HG02588 (cell line): ENCODE measurements at regions not wholly inside any gene's neighbourhood (a gene's known extent, or its start where the extent isn't known, plus 50 kb on each side); places are given as distances from the start of the nearest gene placed in this dataset.

Source experiments
- ATAC-seq: cut with Tn5 transposase; IDR thresholded peaks from one replicate; pipeline ENCODE4 v1.9.1; 2021; ENCODE audit warnings: mild to moderate bottlenecking, moderate library complexity; ENCODE audit not compliant: unreplicated experiment

DNA sequence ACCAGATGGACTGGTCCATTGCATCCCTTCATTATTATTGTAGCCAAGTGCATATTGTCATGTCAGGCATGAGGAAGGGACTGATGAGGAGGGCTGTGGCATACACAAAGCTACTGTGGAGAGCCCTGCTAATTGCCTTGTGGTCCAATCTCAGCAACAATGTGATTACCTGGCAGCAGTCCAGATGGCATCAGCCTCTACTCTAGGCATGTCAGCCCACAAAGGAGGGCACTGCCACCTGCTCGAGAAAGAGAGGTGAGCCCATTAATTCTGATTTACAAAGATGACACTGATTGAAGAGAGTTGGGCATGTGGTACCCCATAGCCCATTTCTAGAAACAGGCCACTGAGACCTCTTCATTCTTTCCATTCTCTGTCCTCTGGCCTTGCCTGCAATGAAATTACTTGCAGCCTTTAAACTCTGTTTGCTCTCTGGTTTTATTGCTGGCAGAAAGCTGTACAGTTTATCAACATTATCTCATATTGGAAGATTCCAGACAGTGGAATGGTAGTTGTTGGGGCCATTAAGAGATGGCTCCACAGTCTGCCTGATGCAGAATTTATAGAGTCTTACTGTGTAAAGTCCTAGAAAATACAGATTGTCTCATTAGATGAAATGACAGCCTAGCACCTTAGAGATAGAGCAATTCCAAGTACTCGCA lies 307.7 kb downstream of the ARPP21 start:
- ATAC-seq = no peak

DNA sequence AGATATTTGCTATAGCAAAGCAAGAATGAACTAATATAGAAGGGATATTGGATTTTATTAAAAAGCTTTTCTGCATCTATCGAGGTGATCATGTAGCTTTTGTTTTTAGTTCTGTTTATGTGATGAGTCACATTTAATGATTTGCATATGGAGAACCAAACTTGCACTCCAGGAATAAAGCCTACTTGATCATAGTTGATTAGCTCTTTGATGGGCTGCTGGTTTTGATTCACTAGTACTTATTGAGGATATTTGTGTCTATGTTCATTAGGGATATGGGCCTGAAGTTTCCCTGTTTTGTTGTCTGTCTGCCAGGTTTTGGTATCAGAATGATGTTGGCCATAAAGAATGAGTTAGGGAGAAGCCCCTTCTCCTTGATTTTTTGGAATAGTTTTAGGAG lies 310.7 kb downstream of the ARPP21 start:
- no peak for ATAC-seq

DNA sequence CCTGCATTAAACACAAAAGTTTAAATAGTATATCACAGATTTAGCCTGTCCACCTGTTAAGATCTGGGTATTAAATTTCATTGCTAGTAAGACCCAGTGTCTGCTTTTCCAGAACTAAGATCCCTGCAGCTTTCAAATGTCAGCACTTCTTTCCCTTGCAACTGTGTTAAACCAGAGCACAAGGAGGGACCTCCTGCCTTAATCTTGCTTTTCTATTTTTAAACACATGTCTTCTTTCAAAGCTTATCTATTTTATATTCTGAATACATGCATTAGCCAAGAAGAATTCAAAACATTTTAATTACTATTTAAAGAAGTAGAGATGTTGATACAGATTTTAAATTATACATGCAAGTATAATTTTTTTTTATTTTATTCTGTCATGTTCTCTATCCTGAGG lies 315.1 kb downstream of the ARPP21 start:
- ATAC-seq = no peak

DNA sequence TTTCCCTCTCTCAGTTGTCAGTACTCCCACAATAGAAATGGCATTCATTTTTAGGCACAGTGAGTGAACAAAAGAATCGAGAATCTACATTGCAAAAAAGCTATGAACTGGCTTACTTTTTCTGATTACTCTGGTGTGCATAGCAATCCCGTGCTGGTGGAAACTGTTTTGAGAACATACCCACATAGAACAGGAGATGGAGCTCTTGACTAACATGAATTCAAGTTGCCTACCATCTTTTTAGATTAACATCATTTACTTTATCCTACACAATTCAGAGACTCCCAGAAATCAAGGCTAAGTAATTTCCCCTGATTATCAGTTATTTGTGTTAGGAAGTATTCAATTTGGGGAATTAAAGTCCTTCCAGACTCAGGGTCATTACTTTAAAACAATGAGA lies 326.6 kb downstream of the ARPP21 start:
- ATAC-seq = no peak

DNA sequence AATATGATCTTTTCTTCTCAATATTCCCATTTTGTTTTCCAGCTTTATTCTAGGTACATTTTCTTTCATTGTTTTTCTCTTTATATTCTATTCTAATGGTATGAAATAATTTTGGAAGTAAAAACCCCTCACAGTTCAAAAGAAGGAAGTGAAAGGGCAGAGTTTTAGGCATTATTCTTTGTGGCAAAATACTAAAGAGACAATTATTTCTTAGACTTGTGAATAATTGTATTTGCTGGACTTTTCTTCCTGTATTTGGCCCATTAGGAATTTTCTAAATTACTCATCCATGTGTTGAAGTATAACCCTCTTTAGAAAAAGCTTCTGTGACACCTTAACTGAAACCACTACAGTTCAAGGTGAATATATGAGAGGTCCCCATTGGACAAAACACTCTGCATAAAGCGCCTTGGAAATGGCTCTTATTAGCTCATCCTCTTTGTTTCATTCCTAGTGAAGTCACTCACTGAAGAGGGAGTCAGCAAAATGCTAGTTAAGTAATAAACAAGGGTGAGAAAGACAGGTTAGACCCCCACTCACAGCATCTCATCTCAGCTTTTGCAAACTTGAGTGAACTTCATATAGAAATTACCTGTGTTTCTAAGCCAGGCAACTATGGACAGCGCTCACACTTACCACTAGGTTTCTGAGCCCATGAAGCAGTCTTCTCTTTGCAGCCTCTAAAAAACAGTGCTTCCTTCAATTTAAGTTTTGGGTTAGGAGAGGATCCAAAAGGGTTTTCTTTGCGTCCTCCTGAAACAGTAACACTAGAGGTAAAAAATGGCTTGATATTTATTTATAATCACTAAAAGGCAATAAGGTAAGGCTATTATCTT lies 327.5 kb downstream of the ARPP21 start:
- no peak for ATAC-seq

DNA sequence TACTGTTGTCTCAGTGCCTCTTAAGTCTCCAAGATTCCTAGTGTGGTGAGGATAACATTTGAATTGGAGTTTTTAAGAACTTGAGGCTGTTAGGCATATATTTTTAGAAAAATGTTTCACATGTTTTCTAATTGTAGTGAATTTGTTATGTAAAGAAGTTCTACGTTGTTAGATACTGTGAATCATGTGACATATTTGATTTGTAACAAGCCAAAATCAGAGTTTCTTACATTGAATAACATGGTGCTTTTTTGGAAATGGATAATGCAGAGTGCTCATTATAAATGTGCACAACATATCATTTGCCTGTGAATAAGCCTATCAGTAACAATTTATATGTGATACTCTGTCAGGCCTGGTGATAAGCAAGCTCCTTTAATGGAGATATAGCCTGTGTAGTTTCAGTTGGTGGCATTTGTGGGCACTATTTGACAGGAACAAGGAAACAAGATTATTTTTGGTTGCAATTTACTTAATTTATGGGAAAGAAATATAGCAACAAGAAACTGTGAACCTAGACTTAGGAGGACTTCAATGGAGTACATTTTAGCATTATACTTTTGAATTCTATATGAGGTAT lies 328.8 kb downstream of the ARPP21 start:
- ATAC-seq = no peak

DNA sequence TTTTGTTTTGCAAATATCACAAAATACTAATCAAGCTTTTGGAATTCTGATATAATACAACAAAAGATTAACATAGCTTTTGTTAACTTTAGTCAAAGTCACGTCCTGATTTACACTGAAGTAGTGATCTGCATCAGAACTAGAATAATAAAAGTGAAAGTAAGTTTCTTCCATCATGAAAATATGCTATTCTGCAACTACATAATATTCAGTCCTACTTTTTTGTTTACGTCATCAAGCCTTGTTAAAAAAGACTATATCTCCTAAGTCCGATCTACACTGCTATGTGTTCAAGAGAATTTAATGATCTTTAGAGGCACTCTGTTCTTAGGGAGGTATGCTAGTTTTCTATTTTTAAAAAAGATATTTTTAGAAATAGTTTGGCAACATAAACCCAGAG lies 330.1 kb downstream of the ARPP21 start:
- ATAC-seq = no peak

DNA sequence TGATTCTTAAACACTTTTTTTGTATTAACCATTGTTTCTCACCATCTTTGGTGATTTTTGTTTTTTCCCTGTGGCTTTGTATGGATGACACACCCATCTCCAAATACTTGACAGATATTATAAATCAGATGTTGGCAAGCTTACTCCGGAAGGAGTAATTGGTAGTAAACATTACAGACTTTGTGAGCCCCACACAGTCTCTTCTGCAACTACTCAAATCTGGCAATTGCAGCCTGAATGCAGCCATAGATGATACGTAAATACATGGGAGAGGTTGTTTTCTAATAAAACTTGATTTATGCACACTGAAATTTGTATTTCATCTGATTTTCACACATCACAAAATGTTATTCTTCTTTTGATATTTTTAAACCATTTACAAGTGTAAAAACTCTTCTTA lies 331.5 kb downstream of the ARPP21 start:
- ATAC-seq = no peak

DNA sequence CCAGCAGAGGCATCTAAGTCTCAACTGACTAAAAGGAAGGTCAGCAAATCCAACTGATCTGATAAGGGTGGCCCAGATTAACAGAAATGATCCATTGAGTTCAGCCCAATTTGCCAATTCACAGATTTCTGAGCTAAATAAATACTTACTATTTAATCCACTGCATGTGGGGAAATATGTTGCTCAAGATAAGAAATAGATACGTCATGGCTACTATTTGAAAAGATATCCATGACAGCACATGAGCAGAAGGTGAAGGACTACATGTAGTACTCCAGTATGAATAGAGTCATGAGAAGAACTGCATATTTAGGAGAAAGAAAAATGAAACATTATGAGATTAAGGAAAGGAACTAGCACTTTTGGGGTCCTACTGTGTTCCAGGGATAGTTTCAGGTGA lies 332.4 kb downstream of the ARPP21 start:
- no peak for ATAC-seq

DNA sequence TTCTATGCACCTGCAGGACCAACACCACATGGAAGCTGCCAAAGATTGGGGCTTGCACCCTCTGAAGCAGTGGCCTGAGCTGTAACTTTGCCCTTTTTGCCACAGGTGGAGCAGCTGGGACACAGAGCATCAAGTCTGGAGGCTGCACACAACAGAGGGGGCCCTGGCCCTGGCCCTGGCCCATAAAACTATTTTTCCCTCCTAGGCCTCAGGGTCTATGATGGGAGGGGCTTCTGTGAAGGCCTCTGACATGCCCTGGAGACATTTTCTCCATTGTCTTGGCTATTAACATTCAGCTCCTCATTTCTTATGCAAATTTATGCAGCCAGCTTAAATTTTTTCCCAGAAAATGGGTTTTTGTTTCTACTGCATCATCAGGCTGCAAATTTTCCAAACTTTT lies 335.5 kb downstream of the ARPP21 start:
- no peak for ATAC-seq

DNA sequence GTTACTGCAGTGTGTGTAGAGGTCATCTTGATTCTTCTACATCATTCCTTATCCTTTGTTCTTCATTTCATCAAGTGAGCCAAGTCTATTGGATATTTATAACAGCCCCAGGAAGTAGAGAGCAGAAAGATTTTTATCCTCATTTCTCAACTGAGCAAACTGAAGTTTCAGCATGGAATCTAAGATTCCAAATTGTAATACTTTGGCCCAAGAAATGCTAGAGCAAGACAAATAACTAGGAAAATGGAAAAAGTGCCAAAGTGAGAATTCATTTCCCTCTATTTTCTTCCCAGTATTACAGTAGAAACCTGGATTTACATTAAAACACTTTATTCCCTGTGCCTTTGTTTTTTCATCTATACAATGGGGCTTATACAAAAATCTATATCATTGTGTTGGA lies 346.8 kb downstream of the ARPP21 start:
- ATAC-seq = no peak

DNA sequence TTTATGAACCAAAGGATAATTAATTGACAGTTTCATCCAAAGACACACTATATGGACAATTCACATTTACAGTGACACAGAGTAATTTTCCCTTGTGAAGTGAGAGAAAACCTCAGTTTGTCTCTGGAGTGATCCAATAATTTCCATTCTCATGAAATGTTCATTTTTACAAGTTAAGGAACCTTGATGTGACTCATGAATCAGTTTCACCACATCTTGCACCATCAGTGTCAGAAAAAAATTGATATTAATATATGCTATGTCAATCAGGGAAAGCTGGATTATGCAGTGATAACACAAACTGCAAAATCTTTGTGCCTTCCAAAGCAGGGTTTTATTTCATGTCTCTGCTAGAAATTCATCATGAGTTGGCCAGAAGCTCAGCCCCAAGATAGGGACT lies 348.1 kb downstream of the ARPP21 start:
- no peak for ATAC-seq

DNA sequence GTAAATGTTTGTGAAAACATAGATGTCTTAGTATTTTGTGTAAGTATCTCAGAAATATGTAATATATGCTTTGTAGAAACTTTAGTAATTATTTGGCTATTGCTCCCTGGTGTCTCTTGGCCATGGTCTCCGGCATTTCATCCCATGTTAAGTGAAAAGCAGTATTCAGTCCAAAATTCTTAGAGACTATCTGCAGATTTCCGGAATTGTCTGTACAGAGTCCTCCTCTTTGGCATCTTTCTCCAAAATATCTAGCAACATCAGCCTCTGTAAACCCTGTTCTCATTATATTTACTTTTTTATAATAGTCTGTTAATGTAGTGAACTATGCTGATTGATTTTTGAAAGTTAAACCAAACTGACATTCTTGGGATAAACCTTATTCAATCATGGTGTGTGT lies 352.7 kb downstream of the ARPP21 start:
- no peak for ATAC-seq

DNA sequence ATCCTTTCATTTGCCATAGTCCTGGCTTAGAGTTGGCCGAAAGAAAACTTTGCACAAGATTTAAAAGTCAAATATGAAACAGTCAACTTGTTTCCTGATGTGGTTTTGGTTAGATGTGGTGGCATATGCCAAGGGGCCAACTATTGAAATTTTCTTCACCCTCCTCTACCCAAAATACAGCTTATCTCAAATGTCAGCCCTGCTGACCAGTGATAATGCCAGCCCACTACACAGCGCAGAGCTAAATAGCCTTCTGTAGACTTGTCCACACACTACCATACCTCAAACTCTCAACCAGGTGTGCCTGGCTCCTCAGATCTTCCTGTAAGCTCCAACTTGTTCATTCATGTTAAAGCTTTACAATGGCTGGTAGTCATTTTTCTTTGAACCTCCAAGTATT lies 368.5 kb upstream of the STAC start:
- no peak for ATAC-seq

DNA sequence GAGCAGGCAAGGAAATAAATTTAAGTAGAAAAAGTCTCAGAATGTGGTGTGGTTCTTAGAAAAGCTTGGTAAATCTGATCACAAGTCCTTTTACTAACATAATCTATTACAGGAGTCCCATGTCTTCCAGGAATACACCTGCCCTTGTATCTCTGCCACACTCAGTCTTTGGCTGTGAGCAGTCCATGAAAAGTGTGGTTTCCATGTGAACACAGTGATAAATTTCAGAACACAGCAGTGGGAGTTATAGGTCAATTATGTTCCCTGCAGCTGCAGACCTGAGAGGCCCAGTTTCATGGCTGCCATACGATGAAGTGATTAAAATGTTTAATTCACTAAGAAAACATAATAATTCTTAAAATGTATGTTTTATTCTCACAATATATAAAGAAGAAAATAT lies 366.9 kb upstream of the STAC start:
- ATAC-seq = no peak

DNA sequence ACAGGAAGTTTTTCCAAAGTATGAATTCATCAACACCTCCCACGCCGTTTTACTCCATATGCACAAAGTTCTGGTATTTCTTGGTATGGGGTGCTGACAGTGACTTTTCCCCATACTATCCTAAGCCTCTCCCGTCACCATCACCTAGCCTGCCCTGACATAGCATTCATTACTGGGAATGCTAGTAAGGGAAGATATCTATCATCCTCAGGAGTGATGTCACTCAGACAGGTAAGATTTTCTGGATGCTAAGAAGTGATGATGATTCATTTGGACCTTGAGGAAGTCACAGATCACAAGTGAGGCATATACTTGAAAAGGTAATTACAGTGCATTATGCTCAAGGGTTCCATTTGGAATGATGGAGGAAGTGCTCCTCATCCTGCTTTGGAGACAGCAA lies 355.1 kb upstream of the STAC start:
- ATAC-seq = no peak

DNA sequence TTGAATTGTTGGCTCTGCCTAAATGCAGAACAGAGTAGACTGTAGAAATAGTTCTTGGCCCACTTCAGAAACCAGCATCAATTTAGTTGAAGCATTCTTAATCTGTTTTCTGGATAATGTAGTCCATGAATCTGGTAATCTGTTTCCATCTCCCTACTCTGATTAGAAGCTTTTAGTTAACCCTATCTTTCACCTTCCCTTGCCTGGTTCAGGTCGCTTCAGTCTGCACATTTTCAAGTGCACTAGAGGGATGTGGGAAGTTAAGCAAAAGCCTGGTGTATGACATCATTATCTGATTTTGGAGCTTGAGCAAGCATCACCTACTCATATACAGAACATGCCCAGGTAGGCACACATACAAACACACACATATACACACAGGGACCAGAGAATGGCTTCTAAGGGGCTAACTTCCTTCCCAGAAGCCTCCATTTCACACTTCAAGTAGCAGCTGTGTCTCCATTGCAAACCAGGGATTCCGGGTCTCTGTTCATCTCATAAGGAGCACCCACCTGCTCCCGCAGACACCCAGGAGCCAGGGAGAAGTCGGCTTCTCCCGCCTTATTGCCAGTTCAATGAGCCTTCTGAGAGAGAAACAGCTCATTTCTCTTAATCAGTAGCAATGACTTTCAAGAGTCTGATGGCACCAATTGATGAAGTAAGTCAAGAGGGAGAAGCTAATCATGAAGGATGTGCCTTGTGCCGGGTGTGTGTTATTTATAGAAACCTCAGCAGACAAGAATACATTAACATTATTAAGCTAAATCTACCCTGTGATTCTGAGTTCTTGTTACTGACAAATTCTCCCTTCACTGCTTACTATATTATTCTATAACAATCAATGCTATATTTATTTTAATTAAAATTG lies 347.9 kb upstream of the STAC start:
- ATAC-seq = no peak

DNA sequence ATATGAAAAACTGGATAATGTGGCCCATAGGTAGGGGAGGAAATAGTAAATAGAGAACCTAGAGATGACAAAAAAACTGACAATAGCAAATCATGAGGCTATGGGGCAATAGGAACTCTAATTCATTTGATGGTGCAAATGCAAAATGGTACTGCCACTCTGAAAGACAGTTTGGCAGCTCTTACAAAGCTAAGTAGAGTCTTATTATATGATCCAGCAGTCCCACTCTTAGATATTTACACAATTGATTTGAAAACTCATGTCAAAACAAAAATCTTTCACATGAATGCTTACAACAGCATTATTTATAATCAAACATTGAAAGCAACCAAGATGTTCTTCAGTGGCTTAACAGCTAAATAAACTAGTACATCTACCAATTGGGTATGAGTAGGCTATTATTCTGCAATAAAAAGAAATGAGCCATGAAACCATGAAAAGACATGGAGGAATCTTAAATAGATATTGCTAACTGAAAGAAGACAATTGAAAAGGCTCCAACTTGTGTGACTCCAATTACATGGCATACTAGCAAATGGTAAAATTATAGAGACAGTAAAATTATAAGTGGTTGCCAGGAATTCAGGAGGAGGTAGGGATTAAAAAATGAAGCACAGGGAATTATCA lies 321.8 kb upstream of the STAC start:
- ATAC-seq = no peak

DNA sequence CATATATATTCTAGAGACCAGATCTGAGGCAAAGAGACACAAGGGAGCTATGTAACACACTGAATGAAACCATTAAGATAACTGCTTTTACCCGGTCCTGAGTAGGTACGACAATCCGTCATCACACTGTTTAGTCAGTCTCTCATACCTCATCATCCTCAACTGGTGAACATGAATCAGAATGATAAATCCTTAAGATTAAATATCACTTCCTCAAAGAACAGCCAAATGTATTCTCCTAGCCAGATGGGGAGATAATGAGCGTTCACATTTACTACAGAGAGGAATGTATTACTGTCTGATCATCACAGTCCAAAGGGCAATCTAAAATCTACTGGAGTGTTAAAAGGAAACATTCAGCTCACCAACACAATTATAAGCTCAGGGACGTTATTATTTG lies 319.4 kb upstream of the STAC start:
- no peak for ATAC-seq

DNA sequence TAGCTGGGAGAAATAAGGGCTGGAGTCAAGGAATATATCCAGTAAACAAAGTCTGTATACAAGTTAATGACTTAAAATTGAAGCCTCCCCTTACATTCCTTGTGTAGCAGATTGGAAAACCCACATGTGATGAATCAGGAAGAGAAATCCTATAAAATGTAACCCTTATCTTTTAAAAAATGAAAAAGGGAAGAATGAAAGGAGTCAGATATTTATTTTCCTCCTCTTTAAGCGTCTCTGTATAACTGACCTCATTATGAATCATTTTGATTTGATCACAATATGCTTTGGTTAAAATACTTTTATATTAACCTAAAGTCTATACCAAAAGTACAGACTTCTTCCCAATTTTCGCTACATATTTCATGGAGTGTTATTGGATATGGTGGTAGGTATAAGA lies 316.3 kb upstream of the STAC start:
- no peak for ATAC-seq

DNA sequence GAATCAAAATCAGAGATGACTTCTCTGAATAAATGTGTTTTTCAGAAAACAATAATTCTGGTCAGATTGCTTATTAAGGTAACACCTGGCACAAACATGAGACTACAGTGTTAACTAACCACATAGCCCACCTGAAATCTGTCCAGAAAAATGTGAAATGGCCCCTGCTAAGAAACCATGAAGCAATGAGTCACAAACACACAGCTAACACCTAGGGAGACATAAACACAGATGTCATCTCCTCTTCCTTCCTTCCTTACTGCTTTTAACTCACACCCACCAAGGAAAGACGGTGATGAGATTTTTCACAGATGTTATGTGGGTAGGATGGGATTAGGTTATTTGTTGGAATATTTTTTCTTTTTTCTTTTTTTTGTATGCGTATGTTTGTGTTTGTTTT lies 315.0 kb upstream of the STAC start:
- ATAC-seq = no peak
